Sigmoid colon (tissue), 4 donors: ENCODE measurements at regions not wholly inside any gene's neighbourhood (a gene's known extent, or its start where the extent isn't known, plus 50 kb on each side); places are given as distances from the start of the nearest gene placed in this dataset.

Experiments used
- CTCF ChIP-seq, 4 experiments: fragments of 450-650 bp in 3 of 4; fragments of 200-600 bp in 1 of 4; IDR thresholded peaks; one replicate each; pipeline ENCODE4 v1.5.1; 2016 to 2019; ENCODE audit warnings: antibody characterized with exemption in 4 of 4, mild to moderate bottlenecking in 3 of 4, moderate library complexity in 2 of 4
- EP300 ChIP-seq, 4 donors: sonication (generic); formaldehyde crosslinking; IDR thresholded peaks; one replicate each; pipeline ENCODE4 v1.6.1; 2017; ENCODE audit warnings: antibody characterized with exemption in 4 of 4
- POLR2A ChIP-seq, 2 donors: fragments of 450-650 bp; IDR thresholded peaks; one replicate each; pipeline ENCODE4 v1.6.1; 2016; ENCODE audit warnings: antibody characterized with exemption in 2 of 2, mild to moderate bottlenecking in 2 of 2, moderate library complexity in 2 of 2

GRCh38 chrY:7807516-7807870, 895.9 kb upstream of the AMELY start:
- TF ChIP-seq EP300 (IDR thresholded peaks at IDR 0.05) (no peak), CTCF (IDR thresholded peaks at IDR 0.05) (no peak), POLR2A (IDR thresholded peaks at IDR 0.05) (no peak)
